ENCODE measurements at regions not wholly inside any gene's neighbourhood (a gene's known extent, or its start where the extent isn't known, plus 50 kb on each side); places are given as distances from the start of the nearest gene placed in this dataset.

GRCh38 chr15:92226020-92226612 lies 167.6 kb upstream of the ST8SIA2 start:
- H3K9me2 ChIP-seq (ENCODE audit: insufficient read depth) = no peaks in the 10 kb centered on the region
- H3K4me2 ChIP-seq (ENCODE audit: low read length) = no peak overlapping the region
- no peak overlapping the region for H3K9ac ChIP-seq (ENCODE audit: low read length)
- RAD21 ChIA-PET (ENCODE audit: low non-redundant PET in 1 of 2, low total read pairs in 2 of 2, uncharacterized antibody in 2 of 2, unreplicated experiment in 2 of 2) = no interaction called here
- intact Hi-C loops (cut with micrococcal nuclease) = loop anchor here (1.0 kb wide), 1 partner anchor 129 kb away; no protein-coding TSS in a partner anchor
- H3K27ac ChIP-seq (ENCODE audit: low read depth, low read length) = no peak overlapping the region
- H2AFZ ChIP-seq (ENCODE audit: low read depth, low read length, poor library complexity, severe bottlenecking) = no peak overlapping the region
- H3K4me3 ChIP-seq (replicated peaks in 1 of 2; ENCODE audit: low read depth in 1 of 2, low read length in 2 of 2) = no peak overlapping the region
- TF ChIP-seq, protein P1, sequence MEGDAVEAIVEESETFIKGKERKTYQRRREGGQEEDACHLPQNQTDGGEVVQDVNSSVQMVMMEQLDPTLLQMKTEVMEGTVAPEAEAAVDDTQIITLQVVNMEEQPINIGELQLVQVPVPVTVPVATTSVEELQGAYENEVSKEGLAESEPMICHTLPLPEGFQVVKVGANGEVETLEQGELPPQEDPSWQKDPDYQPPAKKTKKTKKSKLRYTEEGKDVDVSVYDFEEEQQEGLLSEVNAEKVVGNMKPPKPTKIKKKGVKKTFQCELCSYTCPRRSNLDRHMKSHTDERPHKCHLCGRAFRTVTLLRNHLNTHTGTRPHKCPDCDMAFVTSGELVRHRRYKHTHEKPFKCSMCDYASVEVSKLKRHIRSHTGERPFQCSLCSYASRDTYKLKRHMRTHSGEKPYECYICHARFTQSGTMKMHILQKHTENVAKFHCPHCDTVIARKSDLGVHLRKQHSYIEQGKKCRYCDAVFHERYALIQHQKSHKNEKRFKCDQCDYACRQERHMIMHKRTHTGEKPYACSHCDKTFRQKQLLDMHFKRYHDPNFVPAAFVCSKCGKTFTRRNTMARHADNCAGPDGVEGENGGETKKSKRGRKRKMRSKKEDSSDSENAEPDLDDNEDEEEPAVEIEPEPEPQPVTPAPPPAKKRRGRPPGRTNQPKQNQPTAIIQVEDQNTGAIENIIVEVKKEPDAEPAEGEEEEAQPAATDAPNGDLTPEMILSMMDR (IDR thresholded peaks at IDR 0.05 in 2 of 3, conservative IDR thresholded peaks at IDR 0.05 in 1 of 3; ENCODE audit: borderline replicate concordance in 1 of 3, insufficient read depth in 1 of 3, low read depth in 2 of 3, low read length in 2 of 3) = peak; percentile 38 to 58 (median 51); a peak in 5 of 6 replicates
- TF ChIP-seq, protein P2, sequence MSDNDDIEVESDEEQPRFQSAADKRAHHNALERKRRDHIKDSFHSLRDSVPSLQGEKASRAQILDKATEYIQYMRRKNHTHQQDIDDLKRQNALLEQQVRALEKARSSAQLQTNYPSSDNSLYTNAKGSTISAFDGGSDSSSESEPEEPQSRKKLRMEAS (IDR thresholded peaks at IDR 0.05) = no peak
- peak; percentile 60 for TF ChIP-seq RAD21 (IDR thresholded peaks at IDR 0.05; ENCODE audit: low read depth)
- DNase-seq (ENCODE audit: low read depth, low spot score) (peak; percentile 16), ATAC-seq (peak; percentile 83)
- BruUV-seq (replicated peaks) = no TSS peak
- POLR2A ChIA-PET = no interaction called here
- no peaks in the 10 kb centered on the region; the same call in 1 of the 2 replicates for H3K27me3 ChIP-seq (ENCODE audit: insufficient read depth, low read length)
- H3K36me3 ChIP-seq (ENCODE audit: control insufficient read depth in 1 of 2, insufficient read depth in 2 of 2, low read length in 2 of 2) = no peaks in the 10 kb centered on the region
- H3K9me3 ChIP-seq (ENCODE audit: control insufficient read depth in 1 of 2, insufficient read depth in 1 of 2, low read depth in 1 of 2, low read length in 2 of 2) = no peaks in the 10 kb centered on the region
- no peaks in the 10 kb centered on the region for H3K4me1 ChIP-seq (ENCODE audit: control insufficient read depth in 1 of 2, insufficient read depth in 2 of 2, low read length in 2 of 2)
- no peaks in the 10 kb centered on the region for H3K79me2 ChIP-seq (ENCODE audit: insufficient read depth, low read length)
- no peaks in the 10 kb centered on the region for H4K20me1 ChIP-seq (ENCODE audit: insufficient read depth)
- CTCF ChIA-PET = no interaction called here

DNA sequence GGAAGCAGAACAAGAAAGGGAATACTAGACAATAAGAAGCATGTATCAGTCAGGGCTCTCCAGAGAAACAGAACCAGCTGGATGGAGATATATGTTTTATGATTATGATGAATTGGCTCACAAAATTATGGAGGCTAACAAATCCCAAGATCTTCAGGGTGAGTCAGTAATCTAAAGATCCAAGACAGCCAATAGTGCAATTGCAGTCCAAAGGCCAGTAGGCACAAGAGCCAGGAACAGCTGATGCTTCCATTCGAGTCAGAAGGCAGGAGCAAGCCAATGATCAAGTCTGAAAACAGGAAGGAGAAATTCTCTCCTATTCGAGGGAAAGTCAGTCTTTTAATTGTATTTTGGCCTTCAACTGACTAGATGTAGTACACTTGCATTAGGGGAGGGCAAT lies 164.9 kb upstream of the ST8SIA2 start:
- Histone ChIP-seq H3K9me2 (ENCODE audit: insufficient read depth) (no peaks in the 10 kb centered on the region), H3K9ac (ENCODE audit: low read length) (no peak overlapping the region), H3K27ac (ENCODE audit: low read depth, low read length) (no peak overlapping the region), H3K27me3 (ENCODE audit: insufficient read depth, low read length) (no peaks in the 10 kb centered on the region; the same call in 1 of the 2 replicates), H3K36me3 (ENCODE audit: control insufficient read depth in 1 of 2, insufficient read depth in 2 of 2, low read length in 2 of 2) (no peaks in the 10 kb centered on the region), H3K4me2 (ENCODE audit: low read length) (no peak overlapping the region), H3K79me2 (ENCODE audit: insufficient read depth, low read length) (no peaks in the 10 kb centered on the region), H3K4me1 (ENCODE audit: control insufficient read depth in 1 of 2, insufficient read depth in 2 of 2, low read length in 2 of 2) (no peaks in the 10 kb centered on the region), H3K4me3 (replicated peaks in 1 of 2; ENCODE audit: low read depth in 1 of 2, low read length in 2 of 2) (no peak overlapping the region), H4K20me1 (ENCODE audit: insufficient read depth) (no peaks in the 10 kb centered on the region), H2AFZ (ENCODE audit: low read depth, low read length, poor library complexity, severe bottlenecking) (no peak overlapping the region), H3K9me3 (ENCODE audit: control insufficient read depth in 1 of 2, insufficient read depth in 1 of 2, low read depth in 1 of 2, low read length in 2 of 2) (no peaks in the 10 kb centered on the region)
- ATAC-seq = no peak
- no TSS peak for BruUV-seq (replicated peaks)
- intact Hi-C loops (cut with micrococcal nuclease) = no loop called here
- CTCF ChIA-PET = interaction anchor here (0.9 kb wide), 1 partner anchor 132 kb away, joined by 4 read pairs; no protein-coding TSS in a partner anchor
- POLR2A ChIA-PET = no interaction called here
- RAD21 ChIA-PET (ENCODE audit: low non-redundant PET in 1 of 2, low total read pairs in 2 of 2, uncharacterized antibody in 2 of 2, unreplicated experiment in 2 of 2) = no interaction called here
- TF ChIP-seq JUND (IDR thresholded peaks at IDR 0.05) (no peak), SP1 (IDR thresholded peaks at IDR 0.05; ENCODE audit: low read depth) (no peak), EZH2 (IDR thresholded peaks at IDR 0.05) (no peak), YY1 (IDR thresholded peaks at IDR 0.05; ENCODE audit: extremely low read depth, insufficient replicate concordance, low read depth, low read length) (no peak), ZFX (IDR thresholded peaks at IDR 0.05) (no peak), POLR2AphosphoS5 (IDR thresholded peaks at IDR 0.05; ENCODE audit: low read depth, low read length) (no peak), RAD21 (IDR thresholded peaks at IDR 0.05; ENCODE audit: low read depth) (no peak), POLR2A (IDR thresholded peaks at IDR 0.05; ENCODE audit: borderline replicate concordance, extremely low read depth, insufficient read depth, insufficient read length) (no peak)
- TF ChIP-seq, protein P3, sequence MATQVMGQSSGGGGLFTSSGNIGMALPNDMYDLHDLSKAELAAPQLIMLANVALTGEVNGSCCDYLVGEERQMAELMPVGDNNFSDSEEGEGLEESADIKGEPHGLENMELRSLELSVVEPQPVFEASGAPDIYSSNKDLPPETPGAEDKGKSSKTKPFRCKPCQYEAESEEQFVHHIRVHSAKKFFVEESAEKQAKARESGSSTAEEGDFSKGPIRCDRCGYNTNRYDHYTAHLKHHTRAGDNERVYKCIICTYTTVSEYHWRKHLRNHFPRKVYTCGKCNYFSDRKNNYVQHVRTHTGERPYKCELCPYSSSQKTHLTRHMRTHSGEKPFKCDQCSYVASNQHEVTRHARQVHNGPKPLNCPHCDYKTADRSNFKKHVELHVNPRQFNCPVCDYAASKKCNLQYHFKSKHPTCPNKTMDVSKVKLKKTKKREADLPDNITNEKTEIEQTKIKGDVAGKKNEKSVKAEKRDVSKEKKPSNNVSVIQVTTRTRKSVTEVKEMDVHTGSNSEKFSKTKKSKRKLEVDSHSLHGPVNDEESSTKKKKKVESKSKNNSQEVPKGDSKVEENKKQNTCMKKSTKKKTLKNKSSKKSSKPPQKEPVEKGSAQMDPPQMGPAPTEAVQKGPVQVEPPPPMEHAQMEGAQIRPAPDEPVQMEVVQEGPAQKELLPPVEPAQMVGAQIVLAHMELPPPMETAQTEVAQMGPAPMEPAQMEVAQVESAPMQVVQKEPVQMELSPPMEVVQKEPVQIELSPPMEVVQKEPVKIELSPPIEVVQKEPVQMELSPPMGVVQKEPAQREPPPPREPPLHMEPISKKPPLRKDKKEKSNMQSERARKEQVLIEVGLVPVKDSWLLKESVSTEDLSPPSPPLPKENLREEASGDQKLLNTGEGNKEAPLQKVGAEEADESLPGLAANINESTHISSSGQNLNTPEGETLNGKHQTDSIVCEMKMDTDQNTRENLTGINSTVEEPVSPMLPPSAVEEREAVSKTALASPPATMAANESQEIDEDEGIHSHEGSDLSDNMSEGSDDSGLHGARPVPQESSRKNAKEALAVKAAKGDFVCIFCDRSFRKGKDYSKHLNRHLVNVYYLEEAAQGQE (IDR thresholded peaks at IDR 0.05; ENCODE audit: low read depth) = no peak
- TF ChIP-seq, protein P2 (IDR thresholded peaks at IDR 0.05) = no peak
- TF ChIP-seq, protein P4, sequence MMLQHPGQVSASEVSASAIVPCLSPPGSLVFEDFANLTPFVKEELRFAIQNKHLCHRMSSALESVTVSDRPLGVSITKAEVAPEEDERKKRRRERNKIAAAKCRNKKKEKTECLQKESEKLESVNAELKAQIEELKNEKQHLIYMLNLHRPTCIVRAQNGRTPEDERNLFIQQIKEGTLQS (IDR thresholded peaks at IDR 0.05) = no peak
- DNase-seq (ENCODE audit: low read depth, low spot score) = no peak

Measured in HCT116 (cell line).